Transverse colon (tissue), 4 donors: ENCODE measurements at regions not wholly inside any gene's neighbourhood (a gene's known extent, or its start where the extent isn't known, plus 50 kb on each side); places are given as distances from the start of the nearest gene placed in this dataset.

ENCODE experiments used
- CTCF ChIP-seq, 5 experiments: fragments of 200-600 bp in 3 of 5; fragments of 450-650 bp in 2 of 5; sonication (generic) in 3 of 5; IDR thresholded peaks; 1 replicate in 2 of 5; 2 replicates in 3 of 5; pipeline ENCODE4 v1.5.1; 2016 to 2017; ENCODE audit warnings: antibody characterized with exemption in 5 of 5, inconsistent platforms in 3 of 5, mild to moderate bottlenecking in 2 of 5, moderate library complexity in 1 of 5
- POLR2A ChIP-seq: fragments of 450-650 bp; IDR thresholded peaks from one replicate; pipeline ENCODE4 v1.6.1; 2016; ENCODE audit warnings: antibody characterized with exemption, mild to moderate bottlenecking, moderate library complexity
- POLR2AphosphoS5 ChIP-seq, 3 donors: sonication (generic); formaldehyde crosslinking; IDR thresholded peaks; one replicate each; pipeline ENCODE4 v1.6.1; 2016; ENCODE audit warnings: antibody characterized with exemption in 3 of 3

- TF ChIP-seq POLR2AphosphoS5 (IDR thresholded peaks at IDR 0.05) (no peak), CTCF (IDR thresholded peaks at IDR 0.05) (no peak), POLR2A (no peak)
Measured at GRCh38 chr4:177562163-177562562, 119.9 kb upstream of the AGA start.
